Skeletal muscle cell (primary cell): ENCODE measurements at regions not wholly inside any gene's neighbourhood (a gene's known extent, or its start where the extent isn't known, plus 50 kb on each side); places are given as distances from the start of the nearest gene placed in this dataset.

Experiments used
- DNase-seq: peaks from one replicate; pipeline ENCODE4 v3.0.0-alpha.2; 2010; ENCODE audit warnings: low read depth
- H3K4me3 ChIP-seq: 2 replicates; pipeline ENCODE4 v1.5.1; 2011; ENCODE audit warnings: low read depth, mild to moderate bottlenecking, control low read depth, low read length, moderate library complexity

GRCh38 chr18:78138983-78139496, 840.6 kb upstream of the SALL3 start:
- no peak for DNase-seq
- H3K4me3 ChIP-seq: no peak overlapping the region

GRCh38 chr18:78140294-78140693, 839.3 kb upstream of the SALL3 start:
- no peak for DNase-seq
- H3K4me3 ChIP-seq: no peak overlapping the region

DNA sequence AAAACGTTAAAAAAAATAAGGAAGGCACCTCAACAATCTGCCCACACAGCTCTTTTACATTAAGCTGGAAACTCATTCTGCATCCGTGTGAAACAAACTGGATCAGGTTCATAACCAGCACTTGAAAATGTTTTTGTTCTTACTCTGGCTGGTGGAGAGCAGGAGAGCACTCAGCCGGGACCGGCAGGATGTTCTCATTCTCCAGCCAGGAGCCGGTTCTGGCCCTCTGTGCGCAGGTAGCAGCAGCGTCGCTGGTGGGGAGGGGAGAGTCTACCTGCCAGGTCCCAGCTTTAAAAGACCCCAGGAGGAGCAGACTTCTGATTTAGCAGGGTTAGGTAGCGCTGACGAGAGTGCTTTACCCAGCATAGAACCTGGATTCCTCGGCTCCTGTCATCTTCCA, 834.9 kb upstream of the SALL3 start:
- DNase-seq: no peak
- no peak overlapping the region for H3K4me3 ChIP-seq

- DNase-seq: no peak
- H3K4me3 ChIP-seq: no peak overlapping the region
Observed at GRCh38 chr18:78145096-78145495, 834.5 kb upstream of the SALL3 start.

- no peak overlapping the region for H3K4me3 ChIP-seq
- no peak for DNase-seq
Observed at GRCh38 chr18:78146136-78147085, 833.2 kb upstream of the SALL3 start.

GRCh38 chr18:78150590-78150989, 829.0 kb upstream of the SALL3 start:
- no peak overlapping the region for H3K4me3 ChIP-seq
- no peak for DNase-seq

DNA sequence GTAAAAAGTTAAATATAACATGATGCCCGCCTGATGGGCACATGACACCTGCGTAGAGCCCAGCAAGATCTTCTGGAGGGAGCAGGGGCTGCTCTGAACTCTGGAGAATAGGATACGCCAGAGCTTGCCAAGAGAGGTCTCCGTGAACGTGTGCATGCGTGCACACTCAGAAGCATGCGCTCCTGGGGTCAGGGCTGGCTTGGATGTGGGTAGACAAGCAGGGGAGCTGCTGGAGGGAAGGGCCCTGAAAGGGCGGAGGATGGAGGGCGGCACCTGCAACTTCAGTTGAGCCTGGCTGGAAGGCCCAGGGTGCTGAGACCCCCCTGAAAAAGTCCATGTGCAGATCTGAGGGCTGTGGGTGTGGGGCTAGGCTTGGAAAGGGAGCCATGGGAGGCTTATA, 828.4 kb upstream of the SALL3 start:
- DNase-seq: no peak
- no peak overlapping the region for H3K4me3 ChIP-seq

- no peak overlapping the region for H3K4me3 ChIP-seq
- no peak for DNase-seq
Observed at GRCh38 chr18:78151948-78152725, 827.5 kb upstream of the SALL3 start.

- no peak overlapping the region for H3K4me3 ChIP-seq
- no peak for DNase-seq
Observed at GRCh38 chr18:78153362-78153761, 826.3 kb upstream of the SALL3 start.

DNA sequence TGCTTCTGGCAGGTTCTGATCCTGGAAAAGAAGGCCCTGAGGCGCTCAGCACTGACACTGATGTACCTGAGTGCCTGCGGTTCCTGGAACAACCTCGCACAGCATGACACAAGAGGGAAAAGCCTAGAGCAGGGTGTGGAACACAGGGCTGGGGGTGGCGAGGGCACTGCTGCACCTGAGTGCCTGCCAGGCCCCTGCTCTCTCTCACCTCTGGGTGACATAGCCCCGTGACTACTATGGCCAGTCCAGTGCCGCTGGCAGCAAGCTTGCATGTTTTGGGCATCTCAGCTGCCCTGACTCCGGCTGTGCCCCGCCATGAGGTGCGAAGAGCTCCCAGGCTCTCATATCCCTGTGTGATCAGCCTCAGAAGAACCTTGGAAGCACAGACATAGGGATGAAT, 825.2 kb upstream of the SALL3 start:
- no peak for DNase-seq

GRCh38 chr18:78154853-78155252, 824.8 kb upstream of the SALL3 start:
- H3K4me3 ChIP-seq: no peak overlapping the region
- DNase-seq: no peak

More for the DNA sequence above, 825.2 kb upstream of the SALL3 start:
- H3K4me3 ChIP-seq: no peak overlapping the region

DNA sequence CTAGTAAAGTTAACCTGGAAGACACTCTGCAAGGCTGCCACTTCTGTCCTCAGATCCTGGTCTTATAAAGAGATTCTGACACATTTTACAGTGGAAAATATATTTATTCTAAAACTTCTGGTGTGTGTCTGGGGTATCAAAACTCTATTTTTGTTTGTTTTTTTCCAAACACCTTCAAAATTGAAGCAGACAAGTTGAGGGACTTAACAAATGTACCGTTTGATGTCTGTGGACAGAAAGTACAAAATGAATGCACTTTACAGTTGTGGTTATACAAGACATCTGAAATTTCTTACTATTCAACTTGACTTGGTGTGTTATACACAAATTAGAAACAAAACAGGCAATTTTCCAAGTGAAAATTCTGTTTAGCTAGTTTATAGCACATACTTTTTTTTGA, 823.2 kb upstream of the SALL3 start:
- no peak for DNase-seq
- H3K4me3 ChIP-seq: no peak overlapping the region

DNA sequence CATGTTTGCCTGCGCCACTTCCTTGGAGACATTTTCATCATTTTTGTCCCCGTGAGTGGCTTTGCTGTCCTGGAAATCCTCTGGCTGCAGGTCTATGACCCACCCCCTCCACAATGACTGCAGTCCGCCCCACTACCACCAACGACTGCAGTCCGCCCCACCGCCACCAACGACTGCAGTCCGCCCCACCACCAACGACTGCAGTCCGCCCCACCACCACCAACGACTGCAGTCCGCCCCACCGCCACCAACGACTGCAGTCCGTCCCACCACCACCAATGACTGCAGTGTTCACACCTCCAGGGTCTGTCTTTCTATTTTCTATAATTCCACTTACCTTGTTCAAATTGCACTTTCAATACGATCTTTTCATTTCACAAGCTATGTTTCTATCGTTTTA, 820.7 kb upstream of the SALL3 start:
- no peak for DNase-seq
- no peak overlapping the region for H3K4me3 ChIP-seq

- DNase-seq: no peak
- no peak overlapping the region for H3K4me3 ChIP-seq
Observed at GRCh38 chr18:78159397-78159796, 820.2 kb upstream of the SALL3 start.

GRCh38 chr18:78160961-78161656, 818.5 kb upstream of the SALL3 start:
- DNase-seq: no peak
- H3K4me3 ChIP-seq: no peak overlapping the region

GRCh38 chr18:78165525-78165924, 814.1 kb upstream of the SALL3 start:
- H3K4me3 ChIP-seq: no peak overlapping the region
- no peak for DNase-seq

DNA sequence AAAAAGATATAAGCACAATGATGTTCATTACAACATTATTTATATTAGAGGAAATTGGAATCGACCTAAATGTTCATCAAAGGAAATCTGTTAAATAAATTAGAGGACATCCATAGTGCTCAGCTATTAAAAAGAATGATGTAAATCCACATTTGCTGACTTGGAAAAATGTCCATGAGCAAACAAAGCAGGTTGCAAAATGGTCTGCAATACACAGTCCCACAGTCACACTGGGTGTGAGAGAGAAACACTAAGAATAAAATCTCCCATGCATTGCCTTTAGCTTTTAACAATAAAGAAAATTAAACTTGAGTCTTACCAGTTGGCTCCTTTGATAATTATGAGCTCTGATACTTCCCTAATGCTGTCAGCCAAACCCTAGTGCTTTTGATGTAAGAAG, 811.1 kb upstream of the SALL3 start:
- DNase-seq: no peak
- no peak overlapping the region for H3K4me3 ChIP-seq

DNA sequence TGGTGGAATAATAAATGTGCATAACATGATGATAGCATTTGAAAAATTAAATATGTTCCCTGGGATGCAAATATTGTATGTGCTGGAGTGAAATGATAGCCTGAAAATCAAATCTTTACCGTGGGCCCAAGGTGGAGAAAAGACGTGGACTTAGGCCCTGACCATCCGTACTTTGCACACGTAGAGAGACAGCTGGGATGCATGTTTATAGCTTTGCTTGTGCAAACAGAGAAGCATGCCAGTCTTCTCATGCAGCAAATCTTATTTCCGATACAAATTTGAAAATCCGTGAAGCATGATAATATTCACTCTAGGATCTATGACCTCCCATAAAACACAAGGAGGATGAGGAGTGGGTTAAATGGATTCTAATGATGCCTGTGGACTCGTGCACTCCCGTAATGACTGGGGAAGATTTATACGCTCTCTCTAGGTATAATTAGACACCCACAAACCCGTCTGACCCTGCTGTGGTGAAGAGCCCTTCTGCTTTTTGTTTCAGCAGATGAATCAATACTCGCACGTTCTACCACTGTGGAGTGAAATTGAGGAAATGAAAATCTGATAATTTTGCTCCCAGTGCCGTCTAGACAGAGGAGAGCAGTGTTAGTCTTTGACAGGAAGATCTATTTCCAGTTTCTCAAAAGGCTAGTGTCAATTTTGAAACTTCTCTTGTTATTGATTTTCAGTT, 810.3 kb upstream of the SALL3 start:
- DNase-seq: no peak
- H3K4me3 ChIP-seq: no peak overlapping the region

DNA sequence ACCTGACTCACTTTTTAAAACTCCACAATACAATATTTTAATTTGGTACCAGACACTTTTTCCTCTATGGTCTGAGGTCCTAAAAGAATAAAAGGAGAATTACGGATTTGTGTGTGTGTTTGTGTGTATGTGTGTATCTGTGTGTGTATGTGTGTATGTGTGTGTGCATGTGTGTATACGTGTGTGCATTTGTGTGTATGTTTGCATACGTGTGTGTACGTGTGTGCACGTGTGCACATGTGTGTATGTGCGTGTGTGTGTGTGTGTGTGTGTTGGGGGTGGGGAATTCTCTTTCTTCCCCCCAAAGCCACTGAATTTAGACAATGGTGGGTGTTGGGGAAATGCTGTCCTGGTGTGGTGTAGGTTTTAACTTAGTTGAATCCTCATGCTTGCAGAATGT, 807.7 kb upstream of the SALL3 start:
- DNase-seq: no peak
- no peak overlapping the region for H3K4me3 ChIP-seq
